Right lobe of liver (tissue), 4 donors: ENCODE measurements at regions not wholly inside any gene's neighbourhood (a gene's known extent, or its start where the extent isn't known, plus 50 kb on each side); places are given as distances from the start of the nearest gene placed in this dataset.
"Not testable (repeated sequence)": the region's sequence is repeated elsewhere in the genome, so short reads cannot be mapped to it uniquely, and the experiment has no call there.

Experiments
- CTCF ChIP-seq, 4 donors: fragments of 200-600 bp in 3 of 4; fragments of 450-650 bp in 1 of 4; IDR thresholded peaks; one replicate each; pipeline versions ENCODE4 v1.5.1 to v1.8.0; 2016 to 2022; ENCODE audit warnings: antibody characterized with exemption in 4 of 4, mild to moderate bottlenecking in 2 of 4
- POLR2A ChIP-seq: fragments of 450-650 bp; IDR thresholded peaks from one replicate; pipeline ENCODE4 v1.6.1; 2017; ENCODE audit warnings: antibody characterized with exemption, mild to moderate bottlenecking
- donor health status: DM: no; HTN: no; CAD: no.
- donor health status: DM: no; HTN: no; CAD: no.
- donor health status: DM: no; HTN: yes; CAD: no.

- not testable (repeated sequence) for TF ChIP-seq CTCF (IDR thresholded peaks at IDR 0.05); POLR2A
These were observed 73.9 kb upstream of the ZNF81 start for GRCh38 chrX:47762826-47763225.
